HCT116 (cell line): ENCODE measurements at regions not wholly inside any gene's neighbourhood (a gene's known extent, or its start where the extent isn't known, plus 50 kb on each side); places are given as distances from the start of the nearest gene placed in this dataset.

Source experiments
- ATAC-seq: fragments of 200-7000 bp; cut with Tn5 transposase; 2 replicates; pipeline ENCODE4 v1.9.1; 2020; ENCODE audit warnings: mild to moderate bottlenecking, moderate library complexity
- BruUV-seq: library from RNA; stranded (reverse); fragments of 400-500 nt; replicated peaks from 2 replicates; lab custom pipeline; 2021; lab: Mats Ljungman, UMichigan
- CTCF ChIA-PET: fragments of 300-600 bp; sonication (Branson Sonifier 250); formaldehyde crosslinking; loops from one replicate; lab custom pipeline; 2021; ENCODE audit warnings: antibody characterized with exemption; lab: Charles Lee
- POLR2A ChIA-PET: fragments of 300-600, 350-600 bp; sonication (Branson Sonifier 250); formaldehyde crosslinking; loops from one replicate; lab custom pipeline; 2021; ENCODE audit warnings: antibody characterized with exemption; lab: Charles Lee
- RAD21 ChIA-PET, 2 experiments: fragments of 300-600 bp; sonication (Branson Sonifier 250); formaldehyde crosslinking; loops; one replicate each; lab custom pipeline; 2023; ENCODE audit warnings: low total read pairs in 2 of 2; ENCODE audit not compliant: uncharacterized antibody in 2 of 2, unreplicated experiment in 2 of 2, low non-redundant PET in 1 of 2; lab: Charles Lee
- DNase-seq: peaks from one replicate; pipeline ENCODE4 v3.0.0-alpha.2; 2010; ENCODE audit warnings: low read depth, low spot score
- H2AFZ ChIP-seq: fragments of 200-600 bp; shearing (Covaris generic), sonication (generic); 2 replicates; pipeline ENCODE4 v1.6.1; 2017; ENCODE audit warnings: low read depth, mixed run types, mixed read lengths, antibody characterized with exemption, low read length; ENCODE audit not compliant: poor library complexity, severe bottlenecking
- H3K27ac ChIP-seq: 2 replicates; pipeline ENCODE4 v1.5.1; 2012; ENCODE audit warnings: low read depth, low read length
- H3K27me3 ChIP-seq: fragments of 200-600 bp; sonication (generic); 2 replicates; pipeline ENCODE4 v1.6.1; 2016; ENCODE audit warnings: mixed run types, low read length, mixed read lengths; ENCODE audit not compliant: insufficient read depth
- H3K36me3 ChIP-seq, 2 experiments: fragments of 200-500 bp in 1 of 2; fragments of 200-600 bp in 1 of 2; sonication (Bioruptor generic) in 1 of 2; sonication (generic) in 1 of 2; 2 replicates each; pipeline versions ENCODE4 v1.5.1 to v1.6.1; 2014 to 2016; ENCODE audit warnings: low read length in 2 of 2, inconsistent platforms in 1 of 2, mixed read lengths in 1 of 2, mixed run types in 1 of 2; ENCODE audit not compliant: insufficient read depth in 2 of 2, control insufficient read depth in 1 of 2
- H3K4me1 ChIP-seq, 2 experiments: fragments of 200-600 bp in 1 of 2; sonication (generic) in 1 of 2; 2 replicates each; pipeline versions ENCODE4 v1.5.1 to v1.6.1; 2012 to 2017; ENCODE audit warnings: low read length in 2 of 2, inconsistent platforms in 1 of 2, mild to moderate bottlenecking in 1 of 2, mixed read lengths in 1 of 2, mixed run types in 1 of 2, moderate library complexity in 1 of 2; ENCODE audit not compliant: insufficient read depth in 2 of 2, control insufficient read depth in 1 of 2
- H3K4me2 ChIP-seq: fragments of 200-600 bp; sonication (generic); 2 replicates; pipeline ENCODE4 v1.6.1; 2017; ENCODE audit warnings: mixed run types, low read length, mixed read lengths
- H3K4me3 ChIP-seq, 2 experiments: fragments of 200-600 bp in 1 of 2; sonication (generic) in 1 of 2; replicated peaks in 1 of 2; 2 replicates each; pipeline ENCODE4 v1.5.1; 2011 to 2016; ENCODE audit warnings: low read length in 2 of 2, control low read depth in 1 of 2, low read depth in 1 of 2, mild to moderate bottlenecking in 1 of 2, mixed read lengths in 1 of 2, mixed run types in 1 of 2
- H3K79me2 ChIP-seq: fragments of 200-600 bp; sonication (generic); 2 replicates; pipeline ENCODE4 v1.6.1; 2017; ENCODE audit warnings: mild to moderate bottlenecking, mixed run types, low read length, moderate library complexity, mixed read lengths; ENCODE audit not compliant: insufficient read depth
- H3K9ac ChIP-seq: fragments of 200-600 bp; sonication (generic); 2 replicates; pipeline ENCODE4 v1.6.1; 2016; ENCODE audit warnings: low read length, mixed read lengths
- H3K9me2 ChIP-seq: fragments of 200-600 bp; sonication (generic), shearing (Covaris generic); 2 replicates; pipeline ENCODE4 v1.6.1; 2017; ENCODE audit warnings: mixed run types, mild to moderate bottlenecking, moderate library complexity; ENCODE audit not compliant: insufficient read depth
- H3K9me3 ChIP-seq, 2 experiments: fragments of 200-500 bp in 1 of 2; fragments of 200-600 bp in 1 of 2; sonication (Bioruptor generic) in 1 of 2; sonication (generic) in 1 of 2; 2 replicates each; pipeline ENCODE4 v1.6.1; 2014 to 2017; ENCODE audit warnings: low read length in 2 of 2, mixed read lengths in 2 of 2, inconsistent platforms in 1 of 2, low read depth in 1 of 2, mild to moderate bottlenecking in 1 of 2, mixed run types in 1 of 2, moderate library complexity in 1 of 2; ENCODE audit not compliant: control insufficient read depth in 1 of 2, insufficient read depth in 1 of 2
- H4K20me1 ChIP-seq: fragments of 200-600 bp; sonication (generic), shearing (Covaris generic); 2 replicates; pipeline ENCODE4 v1.6.1; 2017; ENCODE audit warnings: mixed run types, mild to moderate bottlenecking, moderate library complexity; ENCODE audit not compliant: insufficient read depth
- CEBPB ChIP-seq: IDR thresholded peaks from 2 replicates; pipeline ENCODE4 v1.6.1; 2012; ENCODE audit warnings: low read depth
- ELF1 ChIP-seq: IDR thresholded peaks from 2 replicates; pipeline ENCODE4 v1.6.1; 2012; ENCODE audit warnings: low read depth, borderline replicate concordance
- EZH2 ChIP-seq: fragments of 200-600 bp; sonication (generic); IDR thresholded peaks from 2 replicates; pipeline ENCODE4 v1.6.1; 2017; ENCODE audit warnings: antibody characterized with exemption, mixed run types
- EZH2phosphoT487 ChIP-seq: fragments of 200-600 bp; IDR thresholded peaks from 2 replicates; pipeline ENCODE4 v1.6.1; 2018; ENCODE audit warnings: antibody characterized with exemption, borderline replicate concordance
- FOSL1 ChIP-seq: IDR thresholded peaks from 2 replicates; pipeline ENCODE4 v1.6.1; 2012; ENCODE audit warnings: low read depth
- JUND ChIP-seq: IDR thresholded peaks from 2 replicates; pipeline ENCODE4 v1.6.1; 2012
- RAD21 ChIP-seq: IDR thresholded peaks from 2 replicates; pipeline ENCODE4 v1.6.1; 2012; ENCODE audit warnings: low read depth, mild to moderate bottlenecking
- SIN3A ChIP-seq: IDR thresholded peaks from 2 replicates; pipeline ENCODE4 v1.6.1; 2012; ENCODE audit warnings: low read depth
- SP1 ChIP-seq: IDR thresholded peaks from 2 replicates; pipeline ENCODE4 v1.6.1; 2012; ENCODE audit warnings: low read depth
- SRF ChIP-seq: IDR thresholded peaks from 2 replicates; pipeline ENCODE4 v1.6.1; 2012; ENCODE audit warnings: low read depth
- intact Hi-C: fragments of 100-400 bp; cut with micrococcal nuclease; formaldehyde crosslinking; loops from 2 replicates; pipeline ENCODE4 v1.10.0; 2022
- TF ChIP-seq, protein P1 (sequence below): IDR thresholded peaks from 2 replicates; pipeline ENCODE4 v1.6.1; 2012
- TF ChIP-seq, protein P2 (sequence below): IDR thresholded peaks from 2 replicates; pipeline ENCODE4 v1.6.1; 2012; ENCODE audit warnings: low read depth
- TF ChIP-seq, protein P3 (sequence below): IDR thresholded peaks from 2 replicates; pipeline ENCODE4 v1.6.1; 2012
- TF ChIP-seq, protein P4 (sequence below): IDR thresholded peaks from 2 replicates; pipeline ENCODE4 v1.6.1; 2011; ENCODE audit warnings: mild to moderate bottlenecking, low read length, moderate library complexity; ENCODE audit not compliant: insufficient replicate concordance; ENCODE audit errors: extremely low read depth

DNA sequence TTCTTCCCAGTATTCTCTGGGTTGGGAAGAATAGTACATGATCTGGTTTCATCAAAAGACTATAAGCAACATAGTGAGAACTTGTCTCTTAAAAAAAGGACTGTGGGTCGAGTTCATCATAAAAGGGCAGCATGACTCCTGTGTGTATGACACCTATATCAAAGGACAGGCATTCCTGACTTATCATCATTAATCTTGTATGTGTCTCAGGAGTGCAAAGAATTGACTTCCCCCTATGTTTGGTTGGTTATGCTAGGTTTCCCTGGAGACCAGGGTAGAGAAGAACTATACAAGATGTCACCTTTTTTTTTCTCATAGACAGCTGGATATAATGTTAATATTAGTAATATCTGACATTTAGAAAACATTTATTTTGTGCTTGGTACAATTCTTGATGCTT lies 173.1 kb upstream of the ANKRD55 start:
- BruUV-seq, result no TSS peak
- DNase-seq (no peak), ATAC-seq (no peak)
- Histone ChIP-seq H3K9ac (no peak overlapping the region), H3K4me3 (no peak overlapping the region), H3K4me2 (no peak overlapping the region), H2AFZ (no peak overlapping the region), H3K27me3 (no peaks in the 10 kb centered on the region), H3K9me2 (no peaks in the 10 kb centered on the region), H3K27ac (no peak overlapping the region), H3K4me1 (peaks cover 0 to 6% of the 10 kb centered on the region in 2 experiments; a peak in 2 of 4 replicates), H3K9me3 (no peaks in the 10 kb centered on the region), H4K20me1 (no peaks in the 10 kb centered on the region)
- ChIA-PET CTCF (no interaction called here), POLR2A (no interaction called here)
- TF ChIP-seq, protein P1, sequence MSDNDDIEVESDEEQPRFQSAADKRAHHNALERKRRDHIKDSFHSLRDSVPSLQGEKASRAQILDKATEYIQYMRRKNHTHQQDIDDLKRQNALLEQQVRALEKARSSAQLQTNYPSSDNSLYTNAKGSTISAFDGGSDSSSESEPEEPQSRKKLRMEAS, result no peak
- TF ChIP-seq JUND (no peak), RAD21 (no peak), SP1 (no peak), EZH2 (no peak), CEBPB (no peak), ELF1 (no peak), SRF (no peak), SIN3A (no peak), EZH2phosphoT487 (no peak), FOSL1 (no peak)
- TF ChIP-seq, protein P2, sequence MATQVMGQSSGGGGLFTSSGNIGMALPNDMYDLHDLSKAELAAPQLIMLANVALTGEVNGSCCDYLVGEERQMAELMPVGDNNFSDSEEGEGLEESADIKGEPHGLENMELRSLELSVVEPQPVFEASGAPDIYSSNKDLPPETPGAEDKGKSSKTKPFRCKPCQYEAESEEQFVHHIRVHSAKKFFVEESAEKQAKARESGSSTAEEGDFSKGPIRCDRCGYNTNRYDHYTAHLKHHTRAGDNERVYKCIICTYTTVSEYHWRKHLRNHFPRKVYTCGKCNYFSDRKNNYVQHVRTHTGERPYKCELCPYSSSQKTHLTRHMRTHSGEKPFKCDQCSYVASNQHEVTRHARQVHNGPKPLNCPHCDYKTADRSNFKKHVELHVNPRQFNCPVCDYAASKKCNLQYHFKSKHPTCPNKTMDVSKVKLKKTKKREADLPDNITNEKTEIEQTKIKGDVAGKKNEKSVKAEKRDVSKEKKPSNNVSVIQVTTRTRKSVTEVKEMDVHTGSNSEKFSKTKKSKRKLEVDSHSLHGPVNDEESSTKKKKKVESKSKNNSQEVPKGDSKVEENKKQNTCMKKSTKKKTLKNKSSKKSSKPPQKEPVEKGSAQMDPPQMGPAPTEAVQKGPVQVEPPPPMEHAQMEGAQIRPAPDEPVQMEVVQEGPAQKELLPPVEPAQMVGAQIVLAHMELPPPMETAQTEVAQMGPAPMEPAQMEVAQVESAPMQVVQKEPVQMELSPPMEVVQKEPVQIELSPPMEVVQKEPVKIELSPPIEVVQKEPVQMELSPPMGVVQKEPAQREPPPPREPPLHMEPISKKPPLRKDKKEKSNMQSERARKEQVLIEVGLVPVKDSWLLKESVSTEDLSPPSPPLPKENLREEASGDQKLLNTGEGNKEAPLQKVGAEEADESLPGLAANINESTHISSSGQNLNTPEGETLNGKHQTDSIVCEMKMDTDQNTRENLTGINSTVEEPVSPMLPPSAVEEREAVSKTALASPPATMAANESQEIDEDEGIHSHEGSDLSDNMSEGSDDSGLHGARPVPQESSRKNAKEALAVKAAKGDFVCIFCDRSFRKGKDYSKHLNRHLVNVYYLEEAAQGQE, result no peak
- TF ChIP-seq, protein P3, sequence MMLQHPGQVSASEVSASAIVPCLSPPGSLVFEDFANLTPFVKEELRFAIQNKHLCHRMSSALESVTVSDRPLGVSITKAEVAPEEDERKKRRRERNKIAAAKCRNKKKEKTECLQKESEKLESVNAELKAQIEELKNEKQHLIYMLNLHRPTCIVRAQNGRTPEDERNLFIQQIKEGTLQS, result no peak
- TF ChIP-seq, protein P4, sequence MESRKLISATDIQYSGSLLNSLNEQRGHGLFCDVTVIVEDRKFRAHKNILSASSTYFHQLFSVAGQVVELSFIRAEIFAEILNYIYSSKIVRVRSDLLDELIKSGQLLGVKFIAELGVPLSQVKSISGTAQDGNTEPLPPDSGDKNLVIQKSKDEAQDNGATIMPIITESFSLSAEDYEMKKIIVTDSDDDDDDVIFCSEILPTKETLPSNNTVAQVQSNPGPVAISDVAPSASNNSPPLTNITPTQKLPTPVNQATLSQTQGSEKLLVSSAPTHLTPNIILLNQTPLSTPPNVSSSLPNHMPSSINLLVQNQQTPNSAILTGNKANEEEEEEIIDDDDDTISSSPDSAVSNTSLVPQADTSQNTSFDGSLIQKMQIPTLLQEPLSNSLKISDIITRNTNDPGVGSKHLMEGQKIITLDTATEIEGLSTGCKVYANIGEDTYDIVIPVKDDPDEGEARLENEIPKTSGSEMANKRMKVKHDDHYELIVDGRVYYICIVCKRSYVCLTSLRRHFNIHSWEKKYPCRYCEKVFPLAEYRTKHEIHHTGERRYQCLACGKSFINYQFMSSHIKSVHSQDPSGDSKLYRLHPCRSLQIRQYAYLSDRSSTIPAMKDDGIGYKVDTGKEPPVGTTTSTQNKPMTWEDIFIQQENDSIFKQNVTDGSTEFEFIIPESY, result no peak
- TF ChIP-seq, all 23 proteins: peak for 0
- RAD21 ChIA-PET, result no interaction called here
- H3K79me2 ChIP-seq, result no peaks in the 10 kb centered on the region
- intact Hi-C loops, result no loop called here
- no peaks in the 10 kb centered on the region for H3K36me3 ChIP-seq
